Neural cell (in vitro differentiated cells): ENCODE measurements at regions not wholly inside any gene's neighbourhood (a gene's known extent, or its start where the extent isn't known, plus 50 kb on each side); places are given as distances from the start of the nearest gene placed in this dataset.

Source experiments
- CTCF ChIP-seq: fragments of 450-650 bp; IDR thresholded peaks from 2 replicates; pipeline ENCODE4 v1.5.1; 2014; ENCODE audit warnings: antibody characterized with exemption, mild to moderate bottlenecking, moderate library complexity; ENCODE audit not compliant: poor library complexity, severe bottlenecking
- EP300 ChIP-seq: fragments of 450-650 bp; conservative IDR thresholded peaks from 2 replicates; pipeline ENCODE4 v1.6.1; 2014; ENCODE audit warnings: antibody characterized with exemption, mild to moderate bottlenecking, moderate library complexity; ENCODE audit not compliant: poor library complexity, severe bottlenecking
- RAD21 ChIP-seq: fragments of 450-650 bp; conservative IDR thresholded peaks from 2 replicates; pipeline ENCODE4 v1.6.1; 2014; ENCODE audit warnings: antibody characterized with exemption, mild to moderate bottlenecking, moderate library complexity

GRCh38 chr2:239892441-239893235 lies 132.5 kb downstream of the NDUFA10 start:
- no peak for TF ChIP-seq CTCF
- no peak for TF ChIP-seq EP300
- no peak for TF ChIP-seq RAD21
